H1 (cell line): ENCODE measurements at regions not wholly inside any gene's neighbourhood (a gene's known extent, or its start where the extent isn't known, plus 50 kb on each side); places are given as distances from the start of the nearest gene placed in this dataset.

Experiments
- CTCF ChIA-PET: fragments of 300-600 bp; sonication (Branson Sonifier 250); formaldehyde crosslinking; loops from one replicate; lab custom pipeline; 2021; ENCODE audit not compliant: partially characterized antibody; lab: Charles Lee
- POLR2A ChIA-PET: fragments of 300-600 bp; sonication (Branson Sonifier 250); formaldehyde crosslinking; loops from one replicate; lab custom pipeline; 2021; ENCODE audit warnings: inconsistent platforms; ENCODE audit not compliant: partially characterized antibody; lab: Charles Lee
- DNase-seq, 2 experiments: peaks; one replicate each; pipeline versions ENCODE4 v3.0.0 to v3.0.0-alpha.2; 2010 to 2022; ENCODE audit warnings: low spot score in 2 of 2, low read depth in 1 of 2, mixed read lengths in 1 of 2
- FAIRE-seq: peaks from 2 replicates; lab custom pipeline; 2011; peaks lifted over from hg19 to GRCh38; lab: Jason Lieb, UNC
- H2AFZ ChIP-seq: 2 replicates; pipeline ENCODE4 v1.8.1; 2012; ENCODE audit warnings: low read length, inconsistent platforms
- H2AK5ac ChIP-seq: 2 replicates; pipeline ENCODE4 v1.6.1; 2013; ENCODE audit warnings: low read depth, low read length
- H2BK120ac ChIP-seq: replicated peaks from 2 replicates; pipeline ENCODE3; 2013; ENCODE audit warnings: low read depth, low read length, inconsistent platforms
- H2BK12ac ChIP-seq: 2 replicates; pipeline ENCODE4 v1.6.1; 2013; ENCODE audit warnings: low read depth, low read length
- H2BK15ac ChIP-seq: 2 replicates; pipeline ENCODE4 v1.6.1; 2013; ENCODE audit warnings: low read length
- H2BK20ac ChIP-seq: 2 replicates; pipeline ENCODE4 v1.6.1; 2013; ENCODE audit warnings: low read length
- H2BK5ac ChIP-seq: 2 replicates; pipeline ENCODE4 v1.6.1; 2013; ENCODE audit warnings: low read depth, low read length
- H3K14ac ChIP-seq: 2 replicates; pipeline ENCODE4 v1.6.1; 2013; ENCODE audit warnings: inconsistent platforms; ENCODE audit not compliant: insufficient read length
- H3K18ac ChIP-seq: 2 replicates; pipeline ENCODE4 v1.6.1; 2013; ENCODE audit warnings: low read length; ENCODE audit errors: extremely low read depth
- H3K23ac ChIP-seq: 2 replicates; pipeline ENCODE4 v1.6.1; 2013; ENCODE audit warnings: inconsistent platforms; ENCODE audit not compliant: insufficient read length
- H3K23me2 ChIP-seq: 2 replicates; pipeline ENCODE4 v1.6.1; 2013; ENCODE audit warnings: low read depth, low read length
- H3K27ac ChIP-seq: 2 replicates; pipeline ENCODE4 v1.6.1; 2011; ENCODE audit warnings: low read depth, low read length, inconsistent platforms
- H3K27me3 ChIP-seq, 4 experiments: replicated peaks in 1 of 4; 1 replicate in 1 of 4; 2 replicates in 3 of 4; pipeline versions ENCODE4 v1.6.1 to v1.8.1; 2011 to 2013; ENCODE audit warnings: low read length in 3 of 4, mild to moderate bottlenecking in 3 of 4, inconsistent platforms in 2 of 4, mixed read lengths in 2 of 4, moderate library complexity in 1 of 4; ENCODE audit not compliant: control insufficient read depth in 3 of 4, insufficient read depth in 3 of 4; ENCODE audit errors: extremely low read depth in 1 of 4
- H3K36me3 ChIP-seq, 4 experiments: 2 replicates each; pipeline versions ENCODE4 v1.6.1 to v1.8.1; 2011 to 2013; ENCODE audit warnings: mild to moderate bottlenecking in 4 of 4, low read length in 3 of 4, moderate library complexity in 2 of 4, control low read depth in 1 of 4, inconsistent platforms in 1 of 4; ENCODE audit not compliant: insufficient read depth in 4 of 4, control insufficient read depth in 2 of 4
- H3K4ac ChIP-seq: replicated peaks from 2 replicates; pipeline ENCODE3; 2013; ENCODE audit warnings: low read length, low read depth, mixed read lengths, inconsistent platforms; ENCODE audit not compliant: insufficient read length
- H3K4me1 ChIP-seq, 4 experiments: replicated peaks in 1 of 4; 1 replicate in 1 of 4; 2 replicates in 3 of 4; pipeline versions ENCODE4 v1.6.1 to v1.8.1; 2011 to 2013; ENCODE audit warnings: low read length in 3 of 4, inconsistent platforms in 2 of 4, mixed read lengths in 1 of 4; ENCODE audit not compliant: insufficient read depth in 4 of 4, control insufficient read depth in 3 of 4
- H3K4me2 ChIP-seq, 2 experiments: 2 replicates each; pipeline versions ENCODE4 v1.6.1 to v1.8.1; 2011 to 2013; ENCODE audit warnings: low read depth in 2 of 2, low read length in 2 of 2, control low read depth in 1 of 2, inconsistent platforms in 1 of 2, mild to moderate bottlenecking in 1 of 2; ENCODE audit not compliant: insufficient read depth in 1 of 2
- H3K4me3 ChIP-seq, 4 experiments: fragments of 200-600, 300-600 bp in 1 of 4; sonication (generic), shearing (Covaris generic), sonication (Bioruptor Twin) in 1 of 4; 2 replicates each; pipeline versions ENCODE4 v1.5.1 to v1.8.1; 2011 to 2016; ENCODE audit warnings: low read length in 4 of 4, low read depth in 3 of 4, control low read depth in 2 of 4, inconsistent platforms in 2 of 4, mild to moderate bottlenecking in 2 of 4, mixed read lengths in 1 of 4, moderate library complexity in 1 of 4; ENCODE audit not compliant: insufficient read depth in 2 of 4; ENCODE audit errors: extremely low read depth in 1 of 4
- H3K56ac ChIP-seq: replicated peaks from 2 replicates; pipeline ENCODE3; 2013; ENCODE audit warnings: low read depth, mild to moderate bottlenecking, mixed read lengths, low read length, inconsistent platforms; ENCODE audit not compliant: insufficient read length
- H3K79me1 ChIP-seq: 2 replicates; pipeline ENCODE4 v1.6.1; 2013; ENCODE audit warnings: low read depth, low read length, control low read depth
- H3K79me2 ChIP-seq, 2 experiments: 2 replicates each; pipeline versions ENCODE4 v1.6.1 to v1.8.1; 2012 to 2013; ENCODE audit warnings: low read length in 2 of 2, mild to moderate bottlenecking in 2 of 2, inconsistent platforms in 1 of 2; ENCODE audit not compliant: insufficient read depth in 2 of 2, control insufficient read depth in 1 of 2
- H3K9ac ChIP-seq, 4 experiments: replicated peaks in 1 of 4; 1 replicate in 1 of 4; 2 replicates in 3 of 4; pipeline versions ENCODE4 v1.6.1 to v1.8.1; 2011 to 2013; ENCODE audit warnings: low read depth in 3 of 4, low read length in 3 of 4, control low read depth in 2 of 4, mild to moderate bottlenecking in 2 of 4, moderate library complexity in 2 of 4, inconsistent platforms in 1 of 4; ENCODE audit errors: extremely low read depth in 1 of 4
- H3K9me3 ChIP-seq, 2 experiments: 2 replicates each; pipeline versions ENCODE4 v1.6.1 to v1.8.1; 2012 to 2013; ENCODE audit warnings: mild to moderate bottlenecking in 2 of 2, moderate library complexity in 2 of 2, control low read depth in 1 of 2, inconsistent platforms in 1 of 2, low read depth in 1 of 2, low read length in 1 of 2, mixed read lengths in 1 of 2; ENCODE audit not compliant: insufficient read depth in 2 of 2
- H4K20me1 ChIP-seq, 2 experiments: replicated peaks in 1 of 2; 2 replicates each; pipeline versions ENCODE3 to v1.8.1; 2011 to 2013; ENCODE audit warnings: inconsistent platforms in 2 of 2, low read length in 2 of 2, mild to moderate bottlenecking in 1 of 2; ENCODE audit not compliant: insufficient read depth in 2 of 2, control insufficient read depth in 1 of 2
- H4K5ac ChIP-seq: 2 replicates; pipeline ENCODE4 v1.6.1; 2013; ENCODE audit warnings: low read length, low read depth, mixed read lengths, inconsistent platforms; ENCODE audit not compliant: insufficient read length
- H4K8ac ChIP-seq: 2 replicates; pipeline ENCODE4 v1.8.0; 2013; ENCODE audit warnings: mild to moderate bottlenecking, moderate library complexity, low read length, inconsistent platforms; ENCODE audit not compliant: insufficient read depth; ENCODE audit errors: extremely low read depth
- H4K91ac ChIP-seq: replicated peaks from 2 replicates; pipeline ENCODE3; 2013; ENCODE audit warnings: low read length, mixed read lengths, inconsistent platforms; ENCODE audit not compliant: insufficient read length
- NRF1 ChIP-seq: IDR thresholded peaks from 2 replicates; pipeline ENCODE4 v1.6.1; 2011; ENCODE audit warnings: mild to moderate bottlenecking, low read depth, low read length, improper control_type of control experiment
- PHF8 ChIP-seq: fragments of 200-600 bp; sonication (generic); conservative IDR thresholded peaks from 2 replicates; pipeline ENCODE4 v1.7.1; 2012; ENCODE audit warnings: low read depth, mild to moderate bottlenecking, inconsistent platforms, low read length, moderate library complexity
- POU5F1 ChIP-seq: IDR thresholded peaks from 2 replicates; pipeline ENCODE4 v1.6.1; 2011; ENCODE audit warnings: low read depth, mild to moderate bottlenecking, low read length, moderate library complexity
- SAP30 ChIP-seq: fragments of 300-600 bp; sonication (generic); IDR thresholded peaks from 2 replicates; pipeline ENCODE4 v1.7.1; 2012; ENCODE audit warnings: low read length, moderate library complexity, mild to moderate bottlenecking, inconsistent platforms; ENCODE audit not compliant: insufficient read depth, insufficient replicate concordance
- ZNF274 ChIP-seq: IDR thresholded peaks from 2 replicates; pipeline ENCODE4 v1.7.0; 2012; ENCODE audit warnings: low read length, borderline replicate concordance; ENCODE audit errors: extremely low read depth
- WGBS, 2 experiments: shearing (Covaris generic) in 1 of 2; methylation state at CpG; one replicate each; pipeline versions ENCODE4 v1.1.6 to v1.1.7; 2013 to 2015; ENCODE audit warnings: low lambda C conversion rate in 2 of 2, mixed read lengths in 2 of 2, inconsistent platforms in 1 of 2, low coverage in 1 of 2, missing lambda C conversion rate in 1 of 2; ENCODE audit not compliant: insufficient replicate concordance in 2 of 2, insufficient coverage in 1 of 2, insufficient read length in 1 of 2; ENCODE audit errors: extremely low coverage in 1 of 2, missing lambda C conversion rate in 1 of 2; 5-methylcytosine and 5-hydroxymethylcytosine counted together
- TF ChIP-seq, protein P1 (sequence below): IDR thresholded peaks from 2 replicates; pipeline ENCODE4 v1.6.1; 2011; ENCODE audit warnings: low read depth, mild to moderate bottlenecking, low read length; ENCODE audit not compliant: insufficient read depth
- TF ChIP-seq, protein P2 (sequence below), 3 experiments: IDR thresholded peaks; 1 replicate in 2 of 3; 2 replicates in 1 of 3; pipeline versions ENCODE4 v1.5.1 to v1.6.1; 2011; ENCODE audit warnings: low read length in 3 of 3, mild to moderate bottlenecking in 3 of 3, inconsistent platforms in 2 of 3, low read depth in 1 of 3, moderate library complexity in 1 of 3; ENCODE audit not compliant: insufficient read depth in 1 of 3; ENCODE audit errors: control extremely low read depth in 1 of 3
- TF ChIP-seq, protein P3 (sequence below): IDR thresholded peaks from 2 replicates; pipeline ENCODE4 v1.6.1; 2011; ENCODE audit warnings: low read length, improper control_type of control experiment

DNA sequence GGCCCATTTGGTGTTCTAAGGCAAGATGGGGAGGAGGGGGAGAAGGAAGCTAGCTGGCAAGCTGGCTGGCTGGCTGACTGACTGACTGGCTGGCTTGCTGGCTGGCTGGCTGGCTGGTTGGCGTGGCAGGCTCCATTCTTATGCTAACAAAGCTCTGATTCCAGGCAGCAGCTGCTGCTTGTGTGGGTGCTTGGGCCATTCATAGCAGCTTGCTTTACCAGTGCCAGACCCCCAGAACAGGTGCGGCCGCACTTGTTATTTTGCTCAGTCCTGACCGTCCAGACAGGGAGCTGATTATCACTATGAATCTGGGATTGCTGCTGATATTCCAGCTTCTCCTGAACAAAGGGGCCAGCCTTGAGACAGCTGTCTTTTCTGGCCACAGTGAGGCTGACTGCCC lies 131.2 kb upstream of the PAK3 start:
- H4K5ac ChIP-seq: peak overlapping the region; percentile 71
- CTCF ChIA-PET: interaction anchor here (0.8 to 2.9 kb wide), 3 partner anchors 14 to 111 kb away, joined by 4 to 10 read pairs (median 4); no protein-coding TSS in a partner anchor
- H3K18ac ChIP-seq: no peak overlapping the region; the same call in 1 of the 2 replicates
- H3K9ac ChIP-seq: 0 out of 7 replicates have a peak overlapping the region, but pooled peaks of 1 of the 4 experiments have one; percentile 30
- FAIRE-seq (peak; percentile 39), DNase-seq (peak in 1 of 2 experiments; percentile 54)
- peak overlapping the region; percentile 95; the same call in 1 of the 2 replicates for H2BK12ac ChIP-seq
- peak overlapping the region in 1 of 4 experiments; percentile 22; a peak in 2 of 8 replicates for H3K4me3 ChIP-seq
- H3K36me3 ChIP-seq: no peaks in the 10 kb centered on the region
- H2AK5ac ChIP-seq: no peak overlapping the region
- peak overlapping the region; percentile 87 for H2BK120ac ChIP-seq
- peak overlapping the region; percentile 89; the same call in 1 of the 2 replicates for H2BK20ac ChIP-seq
- POLR2A ChIA-PET: interaction anchor here (2.0 kb wide), 1 partner anchor 20 kb away, joined by 7 read pairs; no protein-coding TSS in a partner anchor
- H3K4me1 ChIP-seq: peaks cover 0 to 10% (median 7%) of the 10 kb centered on the region in 4 experiments; a peak in 5 of 7 replicates
- H3K79me2 ChIP-seq: no peaks in the 10 kb centered on the region
- no peaks in the 10 kb centered on the region for H3K79me1 ChIP-seq
- no peak overlapping the region for H3K4ac ChIP-seq
- peak overlapping the region; percentile 65 for H4K91ac ChIP-seq
- H2BK15ac ChIP-seq: no peak overlapping the region
- H3K27me3 ChIP-seq: no peaks in the 10 kb centered on the region
- H3K4me2 ChIP-seq: peak overlapping the region; percentile 41 to 51
- no peak overlapping the region for H3K27ac ChIP-seq
- H4K20me1 ChIP-seq: no peaks in the 10 kb centered on the region
- H3K23me2 ChIP-seq: no peaks in the 10 kb centered on the region
- H3K9me3 ChIP-seq: no peaks in the 10 kb centered on the region
- H2AFZ ChIP-seq: no peak overlapping the region
- no peak overlapping the region for H3K56ac ChIP-seq
- H2BK5ac ChIP-seq: 0 out of 2 replicates have a peak overlapping the region, but pooled peaks have one; percentile 67
- WGBS, 2 experiments: 27% methylated on average over 4 of the region's 4 CpGs; no CpG with 5 or more reads in 1 of the 2 experiments
- no peak overlapping the region for H3K14ac ChIP-seq
- H4K8ac ChIP-seq: no peak overlapping the region
- no peak overlapping the region for H3K23ac ChIP-seq
- TF ChIP-seq PHF8 (no peak), SAP30 (no peak), POU5F1 (0 out of 2 replicates have a peak, but pooled peaks have one; percentile 33), ZNF274 (no peak), NRF1 (no peak)
- TF ChIP-seq, protein P1, sequence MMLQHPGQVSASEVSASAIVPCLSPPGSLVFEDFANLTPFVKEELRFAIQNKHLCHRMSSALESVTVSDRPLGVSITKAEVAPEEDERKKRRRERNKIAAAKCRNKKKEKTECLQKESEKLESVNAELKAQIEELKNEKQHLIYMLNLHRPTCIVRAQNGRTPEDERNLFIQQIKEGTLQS: no peak
- TF ChIP-seq, protein P2, sequence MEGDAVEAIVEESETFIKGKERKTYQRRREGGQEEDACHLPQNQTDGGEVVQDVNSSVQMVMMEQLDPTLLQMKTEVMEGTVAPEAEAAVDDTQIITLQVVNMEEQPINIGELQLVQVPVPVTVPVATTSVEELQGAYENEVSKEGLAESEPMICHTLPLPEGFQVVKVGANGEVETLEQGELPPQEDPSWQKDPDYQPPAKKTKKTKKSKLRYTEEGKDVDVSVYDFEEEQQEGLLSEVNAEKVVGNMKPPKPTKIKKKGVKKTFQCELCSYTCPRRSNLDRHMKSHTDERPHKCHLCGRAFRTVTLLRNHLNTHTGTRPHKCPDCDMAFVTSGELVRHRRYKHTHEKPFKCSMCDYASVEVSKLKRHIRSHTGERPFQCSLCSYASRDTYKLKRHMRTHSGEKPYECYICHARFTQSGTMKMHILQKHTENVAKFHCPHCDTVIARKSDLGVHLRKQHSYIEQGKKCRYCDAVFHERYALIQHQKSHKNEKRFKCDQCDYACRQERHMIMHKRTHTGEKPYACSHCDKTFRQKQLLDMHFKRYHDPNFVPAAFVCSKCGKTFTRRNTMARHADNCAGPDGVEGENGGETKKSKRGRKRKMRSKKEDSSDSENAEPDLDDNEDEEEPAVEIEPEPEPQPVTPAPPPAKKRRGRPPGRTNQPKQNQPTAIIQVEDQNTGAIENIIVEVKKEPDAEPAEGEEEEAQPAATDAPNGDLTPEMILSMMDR (IDR thresholded peaks at IDR 0.05; ENCODE audit: control extremely low read depth in 1 of 3, insufficient read depth in 1 of 3, low read depth in 1 of 3, low read length in 3 of 3): no peak
- TF ChIP-seq, protein P3, sequence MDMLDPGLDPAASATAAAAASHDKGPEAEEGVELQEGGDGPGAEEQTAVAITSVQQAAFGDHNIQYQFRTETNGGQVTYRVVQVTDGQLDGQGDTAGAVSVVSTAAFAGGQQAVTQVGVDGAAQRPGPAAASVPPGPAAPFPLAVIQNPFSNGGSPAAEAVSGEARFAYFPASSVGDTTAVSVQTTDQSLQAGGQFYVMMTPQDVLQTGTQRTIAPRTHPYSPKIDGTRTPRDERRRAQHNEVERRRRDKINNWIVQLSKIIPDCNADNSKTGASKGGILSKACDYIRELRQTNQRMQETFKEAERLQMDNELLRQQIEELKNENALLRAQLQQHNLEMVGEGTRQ: no peak
